Choroid plexus epithelial cell (primary cell): ENCODE measurements at regions not wholly inside any gene's neighbourhood (a gene's known extent, or its start where the extent isn't known, plus 50 kb on each side); places are given as distances from the start of the nearest gene placed in this dataset.

ENCODE experiments used
- DNase-seq: peaks from one replicate; pipeline ENCODE4 v3.0.0-alpha.2; 2010; ENCODE audit warnings: low read depth
- H3K4me3 ChIP-seq: 2 replicates; pipeline ENCODE4 v1.5.1; 2011; ENCODE audit warnings: low read depth, mild to moderate bottlenecking, control low read depth, low read length, moderate library complexity
- CTCF ChIP-seq: conservative IDR thresholded peaks from 2 replicates; pipeline ENCODE4 v1.5.1; 2011; ENCODE audit warnings: low read depth, mild to moderate bottlenecking, control low read depth, inconsistent platforms, low read length, moderate library complexity

- H3K4me3 ChIP-seq = no peak overlapping the region
- no peak for DNase-seq
- no peak for TF ChIP-seq CTCF
Observed at GRCh38 chr5:85205430-85205829, 820.8 kb upstream of the EDIL3 start.

GRCh38 chr5:85225388-85225787, 840.7 kb upstream of the EDIL3 start:
- no peak overlapping the region for H3K4me3 ChIP-seq
- no peak for TF ChIP-seq CTCF
- DNase-seq = no peak

- no peak for TF ChIP-seq CTCF
- DNase-seq = no peak
- H3K4me3 ChIP-seq = no peak overlapping the region
Observed at GRCh38 chr5:85249204-85249603, 864.5 kb upstream of the EDIL3 start.

- no peak for DNase-seq
- no peak for TF ChIP-seq CTCF
- H3K4me3 ChIP-seq = no peak overlapping the region
Observed at GRCh38 chr5:85263125-85263524, 878.4 kb upstream of the EDIL3 start.

GRCh38 chr5:85266692-85267091, 882.0 kb upstream of the EDIL3 start:
- TF ChIP-seq CTCF = no peak
- no peak overlapping the region for H3K4me3 ChIP-seq
- DNase-seq = no peak

- H3K4me3 ChIP-seq = no peak overlapping the region
- DNase-seq = no peak
- TF ChIP-seq CTCF = no peak
Observed at GRCh38 chr5:85268194-85268593, 883.5 kb upstream of the EDIL3 start.

GRCh38 chr5:85278193-85278592, 893.5 kb upstream of the EDIL3 start:
- TF ChIP-seq CTCF = no peak
- H3K4me3 ChIP-seq = no peak overlapping the region
- no peak for DNase-seq
